T-helper 2 cell treated with Interferon-gamma antibody and Interleukin-4, amounts not matched to agents 100 ng/mL and 5 ng/mL, for 36 hours (primary cell): ENCODE measurements at regions not wholly inside any gene's neighbourhood (a gene's known extent, or its start where the extent isn't known, plus 50 kb on each side); places are given as distances from the start of the nearest gene placed in this dataset.

Experiments used
- intact Hi-C: fragments of 100-400 bp; cut with micrococcal nuclease; formaldehyde crosslinking; loops from one replicate; pipeline ENCODE4 v1.15.1; 2023

DNA sequence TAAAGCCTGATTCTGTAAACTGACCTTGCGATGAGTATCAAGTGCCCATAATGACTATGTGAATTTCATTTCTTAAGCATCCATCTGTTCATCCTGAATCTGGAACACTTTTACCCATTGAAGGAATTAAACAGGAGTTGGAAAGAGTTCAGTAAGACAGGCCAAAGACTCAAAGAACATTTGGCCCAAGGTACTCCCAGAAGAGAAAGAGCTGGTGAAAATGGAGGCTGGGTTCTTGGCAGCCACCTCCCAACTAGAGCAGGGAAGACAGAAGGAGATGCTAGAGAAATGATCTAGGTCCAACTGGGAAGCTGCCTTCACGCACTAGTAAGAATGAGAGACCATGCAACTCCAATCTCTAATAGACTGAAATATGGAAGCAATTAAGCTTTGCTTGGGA lies 57.1 kb upstream of the ADRA1D start:
- intact Hi-C loops, result no loop called here

DNA sequence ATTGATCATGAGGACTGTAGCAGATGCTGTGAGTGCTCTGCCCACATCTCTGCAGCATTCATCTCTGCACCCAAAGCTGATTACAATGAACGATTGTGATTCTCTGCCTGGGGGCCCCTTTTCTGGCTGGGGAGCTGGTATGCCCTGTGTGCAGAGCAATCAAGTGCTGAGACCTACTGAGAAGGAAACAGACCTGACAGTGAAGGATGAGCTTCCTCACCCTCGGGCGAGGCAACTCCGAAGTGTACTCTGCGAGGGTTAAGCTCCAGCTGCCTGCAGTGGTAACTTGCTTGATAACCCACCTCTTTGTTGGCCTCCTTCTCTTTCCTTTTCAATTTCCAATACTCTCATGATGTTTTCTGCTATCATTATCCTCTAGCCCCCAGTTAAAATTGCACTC lies 56.0 kb upstream of the ADRA1D start:
- intact Hi-C loops, result no loop called here

DNA sequence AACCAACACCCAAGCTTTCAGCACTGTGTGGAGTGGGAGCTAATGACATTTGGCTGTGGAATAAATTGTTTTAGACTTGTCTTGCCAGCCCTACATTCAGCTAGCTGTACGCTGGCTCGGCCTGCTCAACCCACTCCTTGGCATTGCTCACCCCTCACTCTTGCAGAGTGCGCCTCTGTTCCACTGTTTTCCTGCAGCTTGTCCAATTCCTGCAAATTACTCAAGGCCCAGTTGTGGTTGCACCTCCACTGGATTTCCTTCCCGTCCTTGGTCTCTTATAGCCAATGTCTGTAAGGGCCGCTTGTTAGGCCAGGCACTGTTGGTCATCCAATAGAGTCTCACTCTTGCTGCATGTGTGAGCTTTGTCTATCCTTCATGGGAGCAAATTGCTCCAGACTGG lies 55.5 kb upstream of the ADRA1D start:
- intact Hi-C loops, result no loop called here

DNA sequence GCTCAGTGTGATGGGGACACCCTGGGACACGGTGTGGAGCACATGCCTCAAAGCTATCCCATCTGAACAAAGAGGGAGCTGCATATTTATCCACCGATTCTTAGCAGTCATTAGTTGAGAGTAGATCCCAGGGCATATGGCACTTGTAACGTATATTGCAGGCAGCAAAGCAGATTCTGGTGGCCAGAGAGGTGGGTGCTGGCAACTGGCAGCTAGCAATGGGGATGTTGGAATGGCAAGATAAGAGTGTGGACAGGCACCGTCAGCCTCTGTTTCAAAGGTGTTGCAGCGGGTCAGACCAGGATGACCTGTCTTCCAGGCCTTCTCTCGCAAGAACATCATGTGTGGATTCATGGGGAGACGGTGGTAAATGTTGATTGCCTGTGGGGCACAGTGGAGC lies 54.0 kb upstream of the ADRA1D start:
- intact Hi-C loops, result no loop called here

DNA sequence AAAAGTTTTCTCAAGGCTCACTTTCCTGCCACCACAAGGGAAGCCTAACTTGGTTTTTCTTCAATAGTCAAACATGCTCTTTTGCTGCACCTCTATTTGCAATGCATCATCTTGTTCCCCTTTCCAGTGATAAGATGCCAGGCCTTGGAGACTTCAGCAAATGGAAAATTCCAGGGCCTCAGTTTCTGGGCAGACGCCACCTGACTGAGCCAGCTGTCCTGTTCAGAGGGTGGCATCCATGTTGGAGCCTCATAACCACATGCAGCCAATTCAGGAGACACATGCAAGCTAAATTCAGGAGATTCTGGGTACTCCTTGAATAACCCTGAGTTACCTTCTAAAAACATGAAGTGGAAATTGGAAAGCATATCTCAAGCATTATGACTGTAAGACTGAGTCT lies 51.8 kb upstream of the ADRA1D start:
- intact Hi-C loops, result no loop called here

DNA sequence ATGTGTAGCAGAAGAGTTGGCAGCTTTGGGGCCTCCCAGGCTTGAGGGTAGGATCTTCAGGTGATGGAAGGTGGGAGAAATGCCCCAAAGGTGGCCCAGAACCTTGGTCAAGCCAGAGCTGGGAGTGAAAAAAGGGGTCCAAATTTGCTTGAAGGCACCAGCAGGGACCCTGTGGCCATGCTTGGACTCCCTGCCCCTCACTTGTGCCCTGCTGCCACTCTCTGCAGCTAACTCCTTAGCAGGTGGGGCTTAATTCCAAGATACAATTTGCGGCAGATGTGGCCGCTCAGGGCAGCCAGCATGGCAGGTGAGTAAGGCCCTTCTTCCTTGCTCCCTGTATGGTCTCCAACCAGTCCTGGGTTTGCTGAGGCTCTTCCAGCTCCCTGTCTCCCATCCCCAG lies 51.3 kb upstream of the ADRA1D start:
- intact Hi-C loops, result no loop called here

DNA sequence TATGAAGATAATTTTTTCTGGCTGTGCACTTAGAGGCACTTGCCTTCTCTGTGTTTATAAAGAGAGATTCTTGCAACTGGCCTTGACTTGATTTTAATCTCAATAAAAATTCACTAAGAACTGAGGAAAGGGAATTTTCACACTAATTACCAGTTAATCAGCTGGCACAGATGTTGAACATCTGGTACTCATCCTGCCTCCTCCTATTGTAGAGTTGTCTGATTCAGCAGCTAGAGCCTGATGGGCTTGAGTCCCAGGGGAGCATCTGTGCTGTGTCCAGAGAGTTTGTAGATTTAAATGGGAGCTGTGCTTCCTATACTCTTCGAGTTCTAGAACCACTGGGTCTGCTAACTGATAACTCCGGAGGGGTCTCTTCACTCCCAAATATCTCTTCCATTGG lies 50.7 kb upstream of the ADRA1D start:
- intact Hi-C loops, result no loop called here

DNA sequence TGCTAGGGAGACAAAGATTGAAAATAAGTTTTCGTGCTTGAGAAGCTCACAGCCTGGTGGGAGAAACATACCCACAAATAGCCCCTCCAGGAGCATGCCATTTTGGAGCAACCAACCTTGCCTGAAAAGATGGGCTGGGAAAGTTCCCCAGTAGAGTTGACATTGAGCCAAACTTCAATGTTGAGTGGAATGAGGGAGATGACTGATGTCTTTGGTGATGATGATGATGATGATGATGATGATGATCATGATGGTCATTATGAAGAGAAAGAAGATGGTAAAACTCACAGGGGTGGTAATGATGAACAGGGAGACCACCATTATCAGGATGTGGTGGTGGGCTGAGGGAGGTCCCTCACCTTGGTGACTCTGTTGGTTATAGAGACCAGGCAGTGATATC lies 50.1 kb upstream of the ADRA1D start:
- intact Hi-C loops, result no loop called here
